RWPE2 (cell line): ENCODE measurements at regions not wholly inside any gene's neighbourhood (a gene's known extent, or its start where the extent isn't known, plus 50 kb on each side); places are given as distances from the start of the nearest gene placed in this dataset.

ENCODE experiments used
- ATAC-seq: fragments of 200-7000 bp; cut with Tn5 transposase; 3 replicates; pipeline ENCODE4 v1.9.1; 2021; ENCODE audit warnings: low read depth
- DNase-seq: peaks from one replicate; pipeline ENCODE4 v3.0.0-alpha.2; 2020; ENCODE audit warnings: low spot score
- H3K27ac ChIP-seq: fragments of 450-650 bp; 2 replicates; pipeline ENCODE4 v1.5.1; 2017; ENCODE audit warnings: mild to moderate bottlenecking; ENCODE audit not compliant: poor library complexity, severe bottlenecking
- H3K27me3 ChIP-seq: fragments of 250-450 bp; sonication (Bioruptor Pico); 2 replicates; pipeline ENCODE4 v1.5.1; 2021; ENCODE audit warnings: mild to moderate bottlenecking, moderate library complexity; ENCODE audit not compliant: insufficient read depth, poor library complexity, severe bottlenecking
- H3K36me3 ChIP-seq: fragments of 250-450 bp; sonication (Bioruptor Pico); 2 replicates; pipeline ENCODE4 v1.5.1; 2020; ENCODE audit warnings: low read depth, mild to moderate bottlenecking, moderate library complexity
- H3K4me1 ChIP-seq: fragments of 250-450 bp; sonication (Bioruptor Pico); 2 replicates; pipeline ENCODE4 v1.5.1; 2021; ENCODE audit warnings: mild to moderate bottlenecking, moderate library complexity; ENCODE audit not compliant: insufficient read depth, poor library complexity, severe bottlenecking
- H3K4me3 ChIP-seq: fragments of 250-450 bp; sonication (Bioruptor Pico); 2 replicates; pipeline ENCODE4 v1.5.1; 2021; ENCODE audit warnings: mild to moderate bottlenecking, moderate library complexity; ENCODE audit not compliant: severe bottlenecking
- H3K9me3 ChIP-seq: fragments of 250-450 bp; sonication (Bioruptor Pico); 2 replicates; pipeline ENCODE4 v1.5.1; 2021; ENCODE audit warnings: mild to moderate bottlenecking, moderate library complexity; ENCODE audit not compliant: severe bottlenecking
- CTCF ChIP-seq: fragments of 450-650 bp; IDR thresholded peaks from one replicate; pipeline ENCODE4 v1.5.1; 2017; ENCODE audit warnings: mild to moderate bottlenecking, moderate library complexity; ENCODE audit not compliant: poor library complexity, severe bottlenecking

GRCh38 chr1:217164403-217164802 lies 441.2 kb upstream of the ESRRG start:
- H3K9me3 ChIP-seq: no peaks in the 10 kb centered on the region
- no peaks in the 10 kb centered on the region for H3K27me3 ChIP-seq
- no peak for ATAC-seq
- DNase-seq: no peak
- no peak overlapping the region for H3K4me3 ChIP-seq
- TF ChIP-seq CTCF: no peak
- H3K4me1 ChIP-seq: no peaks in the 10 kb centered on the region
- H3K27ac ChIP-seq: no peak overlapping the region
- no peaks in the 10 kb centered on the region for H3K36me3 ChIP-seq

- DNase-seq (no peak), ATAC-seq (no peak)
- no peaks in the 10 kb centered on the region for H3K27me3 ChIP-seq
- TF ChIP-seq CTCF: no peak
- no peak overlapping the region for H3K4me3 ChIP-seq
- H3K36me3 ChIP-seq: no peaks in the 10 kb centered on the region
- H3K4me1 ChIP-seq: no peaks in the 10 kb centered on the region
- no peak overlapping the region for H3K27ac ChIP-seq
- H3K9me3 ChIP-seq: no peaks in the 10 kb centered on the region
These were observed 430.1 kb upstream of the ESRRG start for GRCh38 chr1:217153361-217153760.

DNA sequence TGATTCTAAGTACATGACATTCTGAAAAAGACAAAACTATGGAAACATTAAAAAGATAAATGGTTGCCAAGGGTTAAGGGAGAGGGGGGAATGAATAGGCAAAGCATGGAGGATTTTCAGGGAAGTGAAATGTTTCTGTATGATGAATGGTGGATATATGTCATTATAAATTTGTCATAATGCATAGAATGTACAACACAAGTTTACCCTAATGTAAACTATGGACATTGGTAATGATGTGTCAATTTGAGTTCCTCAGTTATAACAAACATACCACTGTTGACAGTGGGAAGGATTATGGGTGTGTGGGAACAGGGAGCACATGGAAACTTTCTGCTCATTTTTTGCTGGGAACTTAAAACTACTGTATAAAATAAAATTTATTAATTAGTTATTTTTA lies 427.1 kb upstream of the ESRRG start:
- Histone ChIP-seq H3K36me3 (no peaks in the 10 kb centered on the region), H3K27me3 (no peaks in the 10 kb centered on the region), H3K9me3 (no peaks in the 10 kb centered on the region), H3K4me3 (no peak overlapping the region), H3K4me1 (no peaks in the 10 kb centered on the region), H3K27ac (no peak overlapping the region)
- TF ChIP-seq CTCF: no peak
- ATAC-seq (no peak), DNase-seq (no peak)

GRCh38 chr1:217149791-217150190 lies 426.6 kb upstream of the ESRRG start:
- TF ChIP-seq CTCF: no peak
- Histone ChIP-seq H3K9me3 (no peaks in the 10 kb centered on the region), H3K4me3 (no peak overlapping the region), H3K4me1 (no peaks in the 10 kb centered on the region), H3K36me3 (no peaks in the 10 kb centered on the region), H3K27me3 (no peaks in the 10 kb centered on the region), H3K27ac (no peak overlapping the region)
- no peak for DNase-seq
- no peak for ATAC-seq

DNA sequence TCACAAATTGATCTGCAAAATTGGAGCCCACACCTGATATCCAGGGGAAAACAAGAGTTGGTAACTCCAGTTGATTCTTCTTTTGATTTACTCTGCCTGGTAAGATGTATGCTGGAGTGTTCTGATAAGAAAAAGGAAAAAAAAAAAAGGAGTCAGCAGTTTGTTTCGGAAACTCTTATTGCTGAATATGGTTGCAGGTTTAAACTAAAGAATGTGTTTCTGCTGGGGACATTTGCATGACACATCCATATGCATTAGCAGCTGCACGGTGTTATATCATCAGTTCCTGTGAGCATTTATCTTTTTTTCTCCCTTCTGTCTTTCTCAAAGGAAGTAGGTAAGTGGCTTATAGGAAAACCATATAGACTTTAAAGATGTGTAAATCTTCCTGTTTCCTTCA lies 418.5 kb upstream of the ESRRG start:
- Histone ChIP-seq H3K27me3 (no peaks in the 10 kb centered on the region), H3K4me3 (no peak overlapping the region), H3K27ac (no peak overlapping the region), H3K4me1 (no peaks in the 10 kb centered on the region), H3K36me3 (no peaks in the 10 kb centered on the region), H3K9me3 (no peaks in the 10 kb centered on the region)
- DNase-seq (no peak), ATAC-seq (no peak)
- TF ChIP-seq CTCF: no peak
